ENCODE measurements at regions not wholly inside any gene's neighbourhood (a gene's known extent, or its start where the extent isn't known, plus 50 kb on each side); places are given as distances from the start of the nearest gene placed in this dataset.

DNA sequence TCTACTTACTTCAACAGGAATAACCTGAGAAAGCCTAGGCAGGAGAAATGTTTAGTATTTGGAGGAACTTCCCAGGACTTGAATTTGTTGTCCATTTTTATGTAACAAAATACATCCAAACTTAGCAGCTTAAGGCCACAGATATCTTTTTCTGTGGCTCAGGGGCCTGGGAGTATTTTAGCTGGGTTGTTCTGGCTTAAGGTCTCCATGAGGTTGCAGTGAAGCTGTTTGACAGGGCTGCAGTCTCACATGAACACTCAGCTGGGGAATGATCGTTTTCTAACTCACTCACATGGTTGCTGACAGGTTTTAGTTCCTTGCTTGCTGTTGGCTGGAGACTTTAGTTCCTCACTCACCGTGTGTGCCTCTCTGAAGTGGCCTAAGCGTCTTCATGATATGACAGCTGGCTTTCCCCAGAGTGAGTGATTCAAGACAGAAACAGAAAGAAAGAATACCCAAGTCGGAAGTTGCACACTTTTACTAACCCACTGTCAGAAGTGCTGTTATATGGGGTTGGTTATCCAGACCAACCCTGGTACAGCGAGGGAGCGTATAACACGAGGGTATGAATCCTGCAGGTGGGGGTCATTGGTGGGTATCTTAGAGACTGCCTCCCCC is 229.7 kb upstream of the TBL1XR1 start:
- DNase-seq (ENCODE audit: low read depth), result no peak
- TF ChIP-seq, protein P1, sequence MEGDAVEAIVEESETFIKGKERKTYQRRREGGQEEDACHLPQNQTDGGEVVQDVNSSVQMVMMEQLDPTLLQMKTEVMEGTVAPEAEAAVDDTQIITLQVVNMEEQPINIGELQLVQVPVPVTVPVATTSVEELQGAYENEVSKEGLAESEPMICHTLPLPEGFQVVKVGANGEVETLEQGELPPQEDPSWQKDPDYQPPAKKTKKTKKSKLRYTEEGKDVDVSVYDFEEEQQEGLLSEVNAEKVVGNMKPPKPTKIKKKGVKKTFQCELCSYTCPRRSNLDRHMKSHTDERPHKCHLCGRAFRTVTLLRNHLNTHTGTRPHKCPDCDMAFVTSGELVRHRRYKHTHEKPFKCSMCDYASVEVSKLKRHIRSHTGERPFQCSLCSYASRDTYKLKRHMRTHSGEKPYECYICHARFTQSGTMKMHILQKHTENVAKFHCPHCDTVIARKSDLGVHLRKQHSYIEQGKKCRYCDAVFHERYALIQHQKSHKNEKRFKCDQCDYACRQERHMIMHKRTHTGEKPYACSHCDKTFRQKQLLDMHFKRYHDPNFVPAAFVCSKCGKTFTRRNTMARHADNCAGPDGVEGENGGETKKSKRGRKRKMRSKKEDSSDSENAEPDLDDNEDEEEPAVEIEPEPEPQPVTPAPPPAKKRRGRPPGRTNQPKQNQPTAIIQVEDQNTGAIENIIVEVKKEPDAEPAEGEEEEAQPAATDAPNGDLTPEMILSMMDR (conservative IDR thresholded peaks at IDR 0.05; ENCODE audit: low read depth, low read length), result no peak
- H3K4me3 ChIP-seq (ENCODE audit: low read length), result no peak overlapping the region

DNA sequence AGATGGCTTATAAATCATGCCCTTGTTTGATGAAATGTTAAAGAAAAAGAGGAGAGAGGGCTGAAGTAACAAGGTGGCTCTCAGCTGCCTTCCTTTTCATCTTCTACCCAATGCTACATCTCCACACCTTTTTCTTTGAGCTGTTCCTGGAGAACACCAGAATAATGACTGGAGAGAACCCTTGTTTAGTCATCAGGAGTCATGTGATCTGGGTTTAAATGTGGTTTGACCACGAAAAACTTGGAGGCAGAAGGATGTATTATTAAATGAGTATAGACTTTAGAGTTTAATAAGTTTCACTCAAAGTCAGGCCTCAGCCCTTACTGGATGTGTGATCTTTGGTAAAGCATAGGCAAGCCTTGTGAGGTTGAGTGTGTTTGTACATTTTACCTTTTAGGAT is 230.3 kb upstream of the TBL1XR1 start:
- TF ChIP-seq, protein P1 (conservative IDR thresholded peaks at IDR 0.05; ENCODE audit: low read depth, low read length), result no peak
- no peak for DNase-seq (ENCODE audit: low read depth)
- H3K4me3 ChIP-seq (ENCODE audit: low read length), result no peak overlapping the region

GRCh38 chr3:177429079-177429478 is 231.8 kb upstream of the TBL1XR1 start:
- no peak overlapping the region for H3K4me3 ChIP-seq (ENCODE audit: low read length)
- no peak for DNase-seq (ENCODE audit: low read depth)
- TF ChIP-seq, protein P1 (conservative IDR thresholded peaks at IDR 0.05; ENCODE audit: low read depth, low read length), result no peak

- TF ChIP-seq, protein P1 (conservative IDR thresholded peaks at IDR 0.05; ENCODE audit: low read depth, low read length), result no peak
- H3K4me3 ChIP-seq (ENCODE audit: low read length), result no peak overlapping the region
- DNase-seq (ENCODE audit: low read depth), result no peak
Measured at GRCh38 chr3:177429771-177430170, 232.5 kb upstream of the TBL1XR1 start.

GRCh38 chr3:177430653-177431052 is 233.4 kb upstream of the TBL1XR1 start:
- H3K4me3 ChIP-seq (ENCODE audit: low read length), result no peak overlapping the region
- TF ChIP-seq, protein P1 (conservative IDR thresholded peaks at IDR 0.05; ENCODE audit: low read depth, low read length), result no peak
- DNase-seq (ENCODE audit: low read depth), result no peak

GRCh38 chr3:177431525-177432176 is 234.4 kb upstream of the TBL1XR1 start:
- no peak for DNase-seq (ENCODE audit: low read depth)
- TF ChIP-seq, protein P1 (conservative IDR thresholded peaks at IDR 0.05; ENCODE audit: low read depth, low read length), result no peak

DNA sequence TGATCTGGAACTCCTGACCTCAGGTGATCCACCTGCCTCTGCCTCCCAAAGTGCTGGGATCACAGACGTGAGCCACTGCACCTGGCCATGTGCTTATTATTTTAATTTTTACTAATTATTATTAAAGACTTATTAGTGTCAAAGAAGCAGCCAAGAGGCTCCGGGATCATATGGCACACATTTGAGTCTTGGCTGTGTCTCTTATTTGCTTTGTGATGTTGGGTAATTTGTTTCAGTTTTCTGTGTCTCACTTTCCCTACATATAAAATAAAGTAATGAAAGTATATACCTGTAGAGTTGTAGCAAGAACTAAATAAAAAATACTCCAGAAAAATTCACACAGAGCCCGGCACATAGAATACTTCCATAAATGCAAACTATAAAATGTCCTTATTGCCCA is 238.0 kb upstream of the TBL1XR1 start:
- DNase-seq (ENCODE audit: low read depth), result no peak
- TF ChIP-seq, protein P1 (conservative IDR thresholded peaks at IDR 0.05; ENCODE audit: low read depth, low read length), result no peak
- no peak overlapping the region for H3K4me3 ChIP-seq (ENCODE audit: low read length)

More at GRCh38 chr3:177431525-177432176, 234.4 kb upstream of the TBL1XR1 start:
- no peak overlapping the region for H3K4me3 ChIP-seq (ENCODE audit: low read length)
